ENCODE measurements at regions not wholly inside any gene's neighbourhood (a gene's known extent, or its start where the extent isn't known, plus 50 kb on each side); places are given as distances from the start of the nearest gene placed in this dataset.

DNA sequence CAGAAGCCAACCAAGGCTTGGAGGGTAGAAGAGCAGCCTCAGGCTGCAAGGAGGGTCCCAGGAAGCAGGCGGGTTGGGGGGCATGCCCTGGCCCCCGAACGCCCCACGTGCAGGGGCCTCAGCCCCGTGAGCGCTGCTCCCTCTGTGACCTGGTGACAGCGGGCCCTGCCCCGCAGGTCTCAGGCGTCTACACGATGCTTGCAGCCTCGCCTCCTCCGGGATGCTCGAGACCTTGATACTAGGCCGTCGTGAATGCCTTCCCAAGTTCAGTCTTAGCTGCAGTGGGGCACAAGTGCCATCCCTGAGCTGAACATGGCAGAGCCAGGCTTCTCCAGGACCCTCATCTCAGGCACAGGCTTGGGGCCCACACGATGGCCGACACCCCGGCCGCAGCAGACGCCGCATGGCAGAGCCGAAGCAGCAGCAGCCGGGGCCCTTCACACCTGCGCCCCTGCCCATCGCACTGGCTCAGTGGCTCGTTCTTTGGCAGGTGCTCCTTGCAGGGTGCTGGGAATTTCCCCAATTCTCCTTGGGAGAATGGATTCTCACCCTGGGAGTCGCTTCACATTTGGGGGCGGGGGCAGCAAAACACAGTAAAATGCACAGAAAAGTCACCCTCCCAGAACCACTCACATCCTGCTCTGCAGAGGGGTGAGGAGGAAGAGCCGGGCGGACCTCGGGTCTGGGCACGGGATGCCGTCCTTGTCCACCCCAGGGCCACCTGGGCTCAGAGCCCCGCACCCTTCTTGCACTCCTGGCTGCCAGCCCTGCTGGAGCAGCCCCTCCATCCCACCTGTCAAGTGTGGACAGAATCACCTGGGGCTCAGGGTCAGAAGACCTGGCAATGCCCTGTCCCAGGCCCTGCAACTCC lies 161.8 kb downstream of the DLL1 start:
- ChIA-PET POLR2A (no interaction called here), CTCF (no interaction called here)
- H3K4me3 ChIP-seq (ENCODE audit: low read length): no peak overlapping the region
- no peak overlapping the region for H3K27ac ChIP-seq (ENCODE audit: low read depth, low read length)
- H3K4me1 ChIP-seq (ENCODE audit: insufficient read depth, low read length): no peaks in the 10 kb centered on the region
- H3K27me3 ChIP-seq (ENCODE audit: insufficient read depth, low read length, poor library complexity, severe bottlenecking): no peaks in the 10 kb centered on the region
- Mint-ChIP-seq H3K27ac (no peak overlapping the region), H3K36me3 (no peaks in the 10 kb centered on the region), H3K4me3 (no peak overlapping the region), H3K27me3 (peaks cover 10 to 12% of the 10 kb centered on the region in 2 donors), H3K9me3 (no peaks in the 10 kb centered on the region), H3K4me1 (no peaks in the 10 kb centered on the region)
- no peaks in the 10 kb centered on the region for H3K9me3 ChIP-seq (ENCODE audit: low read length)
- H3K36me3 ChIP-seq (ENCODE audit: insufficient read depth, low read length): no peaks in the 10 kb centered on the region
- peak in 1 of 5 donors; percentile 44 for DNase-seq

DNA sequence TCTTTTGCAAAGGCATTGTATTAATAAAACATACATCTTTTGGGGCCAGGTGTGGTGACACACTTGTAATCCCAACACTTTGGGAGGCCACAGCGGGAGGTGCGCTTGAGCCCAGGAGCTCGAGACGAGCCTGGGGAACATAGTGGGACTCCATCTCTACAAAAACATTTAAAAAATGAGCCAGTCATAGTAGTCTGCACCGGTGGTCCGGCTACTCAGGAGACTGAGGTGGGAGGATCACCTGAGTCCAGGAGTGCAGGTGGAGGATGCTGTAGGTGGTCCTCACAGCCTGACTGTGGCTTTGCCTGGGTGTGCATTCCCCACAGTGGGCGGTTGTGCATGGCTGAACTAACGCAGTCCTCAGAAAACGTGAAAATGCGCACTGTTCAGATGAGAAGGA lies 162.5 kb downstream of the DLL1 start:
- peaks cover 11 to 14% of the 10 kb centered on the region in 2 donors for H3K27me3 Mint-ChIP-seq
- Histone ChIP-seq H3K36me3 (ENCODE audit: insufficient read depth, low read length) (no peaks in the 10 kb centered on the region), H3K9me3 (ENCODE audit: low read length) (no peaks in the 10 kb centered on the region), H3K4me3 (ENCODE audit: low read length) (no peak overlapping the region), H3K27ac (ENCODE audit: low read depth, low read length) (no peak overlapping the region), H3K4me1 (ENCODE audit: insufficient read depth, low read length) (no peaks in the 10 kb centered on the region), H3K27me3 (ENCODE audit: insufficient read depth, low read length, poor library complexity, severe bottlenecking) (no peaks in the 10 kb centered on the region)
- peaks cover 0 to 2% (median 0%) of the 10 kb centered on the region in 5 donors for H3K9me3 Mint-ChIP-seq
- no peak overlapping the region for H3K4me3 Mint-ChIP-seq
- H3K27ac Mint-ChIP-seq: no peak overlapping the region
- no peaks in the 10 kb centered on the region for H3K36me3 Mint-ChIP-seq
- POLR2A ChIA-PET: no interaction called here
- peak in 1 of 5 donors; percentile 35 for DNase-seq
- H3K4me1 Mint-ChIP-seq: no peaks in the 10 kb centered on the region
- CTCF ChIA-PET: no interaction called here

DNA sequence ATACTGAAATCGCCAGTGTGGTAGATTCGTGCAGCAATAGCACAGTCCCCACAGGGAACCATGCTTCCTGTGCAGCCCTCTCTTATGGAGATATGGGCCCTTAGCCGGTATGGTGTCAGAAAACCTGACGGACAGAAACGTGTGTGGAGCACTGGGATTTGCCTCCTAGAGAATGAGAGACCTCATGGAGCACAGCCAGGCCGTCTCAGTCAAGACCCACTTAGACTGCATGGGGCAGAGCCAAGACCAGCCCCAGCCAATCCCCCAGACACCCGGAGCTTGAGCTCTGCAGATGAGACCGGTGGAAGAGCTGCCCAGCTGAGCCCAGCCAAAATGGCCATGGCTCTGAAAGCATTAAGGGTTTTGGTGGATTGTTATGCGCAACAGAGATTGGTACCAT lies 163.7 kb downstream of the DLL1 start:
- ChIA-PET CTCF (no interaction called here), POLR2A (no interaction called here)
- Histone ChIP-seq H3K27ac (ENCODE audit: low read depth, low read length) (no peak overlapping the region), H3K27me3 (ENCODE audit: insufficient read depth, low read length, poor library complexity, severe bottlenecking) (no peaks in the 10 kb centered on the region), H3K4me1 (ENCODE audit: insufficient read depth, low read length) (no peaks in the 10 kb centered on the region), H3K9me3 (ENCODE audit: low read length) (no peaks in the 10 kb centered on the region), H3K4me3 (ENCODE audit: low read length) (no peak overlapping the region), H3K36me3 (ENCODE audit: insufficient read depth, low read length) (no peaks in the 10 kb centered on the region)
- H3K27ac Mint-ChIP-seq: no peak overlapping the region
- DNase-seq: no peak
- no peak overlapping the region for H3K4me3 Mint-ChIP-seq
- peaks cover 0 to 3% (median 2%) of the 10 kb centered on the region in 5 donors for H3K9me3 Mint-ChIP-seq
- no peaks in the 10 kb centered on the region for H3K36me3 Mint-ChIP-seq
- peaks cover 12 to 14% of the 10 kb centered on the region in 2 donors for H3K27me3 Mint-ChIP-seq
- H3K4me1 Mint-ChIP-seq: no peaks in the 10 kb centered on the region

DNA sequence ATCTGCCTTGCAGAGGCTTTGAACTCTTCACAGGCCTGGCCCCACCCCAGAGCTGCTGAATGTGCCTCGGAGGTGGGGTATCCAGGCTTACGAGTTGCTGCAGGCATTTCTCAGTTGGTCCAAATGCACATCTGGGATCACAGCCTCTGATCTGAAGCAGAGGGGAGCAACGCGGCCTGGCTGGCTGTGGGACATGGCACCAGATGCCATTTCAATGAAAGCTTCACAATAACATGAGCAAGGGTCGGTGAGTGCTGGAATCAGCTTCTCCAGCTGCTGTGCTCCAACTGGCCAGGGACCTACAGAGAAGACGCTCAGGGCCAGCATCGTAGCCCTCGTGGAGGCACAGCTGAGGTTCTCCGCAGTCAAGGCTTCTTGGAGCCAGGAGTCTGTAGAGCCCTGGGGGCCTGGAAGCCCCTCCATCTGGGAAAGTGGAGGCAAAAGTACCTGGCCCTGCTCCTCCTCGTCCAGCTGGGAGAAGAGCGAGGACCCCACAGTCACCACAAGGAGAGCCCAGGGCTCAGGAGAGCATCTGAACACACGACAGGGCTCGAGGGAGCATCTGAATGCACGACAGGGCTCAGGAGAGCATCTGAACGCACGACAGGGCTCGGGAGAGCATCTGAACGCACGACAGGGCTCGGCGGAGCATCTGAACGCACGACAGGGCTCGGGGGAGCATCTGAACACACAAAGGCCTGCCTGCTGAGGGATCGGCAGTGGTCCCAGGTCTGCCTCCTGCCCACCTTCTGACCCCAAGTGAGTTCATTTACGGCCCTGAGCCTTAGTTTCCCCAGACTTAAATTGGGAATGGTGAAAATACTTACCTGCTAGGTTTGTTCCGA lies 165.2 kb downstream of the DLL1 start:
- DNase-seq: peak in 1 of 5 donors; percentile 27
- CTCF ChIA-PET: no interaction called here
- Mint-ChIP-seq H3K27ac (peak overlapping the region in 1 of 8 donors; percentile 86), H3K4me1 (no peaks in the 10 kb centered on the region), H3K9me3 (peaks cover 11 to 16% (median 13%) of the 10 kb centered on the region in 5 donors), H3K4me3 (no peak overlapping the region), H3K36me3 (peaks cover 0 to 8% (median under 1%) of the 10 kb centered on the region in 3 donors), H3K27me3 (peaks cover 11 to 14% of the 10 kb centered on the region in 2 donors)
- no peaks in the 10 kb centered on the region for H3K36me3 ChIP-seq (ENCODE audit: insufficient read depth, low read length)
- POLR2A ChIA-PET: no interaction called here
- no peaks in the 10 kb centered on the region for H3K9me3 ChIP-seq (ENCODE audit: low read length)
- no peak overlapping the region for H3K4me3 ChIP-seq (ENCODE audit: low read length)
- H3K27me3 ChIP-seq (ENCODE audit: insufficient read depth, low read length, poor library complexity, severe bottlenecking): no peaks in the 10 kb centered on the region
- H3K27ac ChIP-seq (ENCODE audit: low read depth, low read length): no peak overlapping the region
- no peaks in the 10 kb centered on the region for H3K4me1 ChIP-seq (ENCODE audit: insufficient read depth, low read length)

DNA sequence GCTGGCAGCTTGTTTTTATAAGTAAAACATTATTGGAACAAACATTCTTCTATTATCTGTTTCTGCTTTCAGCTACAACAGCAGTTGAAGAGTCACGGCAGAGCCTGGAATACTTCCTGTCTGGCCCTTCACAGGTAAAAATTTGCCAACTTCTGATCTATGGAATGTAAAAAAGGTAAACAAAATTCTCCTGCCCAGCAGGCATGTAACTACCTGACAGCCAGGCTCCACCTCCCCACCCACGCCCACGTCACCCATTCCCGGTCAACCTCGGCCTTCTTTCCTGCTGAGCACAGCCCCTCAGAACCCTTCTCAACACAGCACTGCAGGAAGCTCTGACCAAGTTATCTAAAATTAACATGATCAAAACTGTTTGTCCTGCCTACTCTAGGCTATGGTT lies 166.0 kb downstream of the DLL1 start:
- CTCF ChIA-PET: no interaction called here
- POLR2A ChIA-PET: no interaction called here
- Mint-ChIP-seq H3K36me3 (peaks cover under 1 to 15% (median 1%) of the 10 kb centered on the region in 3 donors), H3K27me3 (peaks cover 11 to 14% of the 10 kb centered on the region in 2 donors), H3K9me3 (peaks cover 19 to 24% (median 19%) of the 10 kb centered on the region in 5 donors), H3K4me1 (no peaks in the 10 kb centered on the region), H3K27ac (no peak overlapping the region), H3K4me3 (no peak overlapping the region)
- Histone ChIP-seq H3K36me3 (ENCODE audit: insufficient read depth, low read length) (no peaks in the 10 kb centered on the region), H3K27ac (ENCODE audit: low read depth, low read length) (no peak overlapping the region), H3K27me3 (ENCODE audit: insufficient read depth, low read length, poor library complexity, severe bottlenecking) (no peaks in the 10 kb centered on the region), H3K4me3 (ENCODE audit: low read length) (no peak overlapping the region), H3K9me3 (ENCODE audit: low read length) (peaks cover 5% of the 10 kb centered on the region), H3K4me1 (ENCODE audit: insufficient read depth, low read length) (no peaks in the 10 kb centered on the region)
- DNase-seq: no peak

DNA sequence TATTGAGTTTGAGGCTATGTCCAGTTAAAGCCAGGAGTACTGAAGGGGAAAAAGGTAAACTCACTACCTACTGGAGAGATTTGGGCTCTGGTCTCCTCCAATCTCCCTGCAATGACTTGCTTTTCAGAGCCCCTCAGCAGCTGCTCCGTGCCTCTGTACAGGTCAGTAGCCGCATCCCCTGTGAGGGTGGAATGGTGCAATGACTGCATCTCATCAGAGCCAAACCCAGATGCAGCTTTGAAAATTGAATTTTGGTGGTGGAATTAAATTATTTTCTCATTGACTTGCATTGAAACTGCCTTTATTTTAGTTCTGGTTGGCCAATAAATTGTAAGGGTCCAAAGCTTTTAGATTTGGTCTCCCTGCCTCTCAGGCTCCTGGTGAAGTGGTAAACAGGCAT lies 166.7 kb downstream of the DLL1 start:
- CTCF ChIA-PET: no interaction called here
- Histone ChIP-seq H3K27ac (ENCODE audit: low read depth, low read length) (no peak overlapping the region), H3K4me1 (ENCODE audit: insufficient read depth, low read length) (no peaks in the 10 kb centered on the region), H3K4me3 (ENCODE audit: low read length) (no peak overlapping the region), H3K27me3 (ENCODE audit: insufficient read depth, low read length, poor library complexity, severe bottlenecking) (no peaks in the 10 kb centered on the region), H3K9me3 (ENCODE audit: low read length) (peaks cover 5% of the 10 kb centered on the region), H3K36me3 (ENCODE audit: insufficient read depth, low read length) (no peaks in the 10 kb centered on the region)
- POLR2A ChIA-PET: no interaction called here
- H3K27me3 Mint-ChIP-seq: peaks cover 11 to 14% of the 10 kb centered on the region in 2 donors
- H3K36me3 Mint-ChIP-seq: peaks cover 1 to 17% (median 2%) of the 10 kb centered on the region in 3 donors
- H3K9me3 Mint-ChIP-seq: peaks cover 19 to 31% (median 26%) of the 10 kb centered on the region in 5 donors
- no peak overlapping the region for H3K27ac Mint-ChIP-seq
- DNase-seq: no peak
- no peak overlapping the region for H3K4me3 Mint-ChIP-seq
- H3K4me1 Mint-ChIP-seq: no peaks in the 10 kb centered on the region

DNA sequence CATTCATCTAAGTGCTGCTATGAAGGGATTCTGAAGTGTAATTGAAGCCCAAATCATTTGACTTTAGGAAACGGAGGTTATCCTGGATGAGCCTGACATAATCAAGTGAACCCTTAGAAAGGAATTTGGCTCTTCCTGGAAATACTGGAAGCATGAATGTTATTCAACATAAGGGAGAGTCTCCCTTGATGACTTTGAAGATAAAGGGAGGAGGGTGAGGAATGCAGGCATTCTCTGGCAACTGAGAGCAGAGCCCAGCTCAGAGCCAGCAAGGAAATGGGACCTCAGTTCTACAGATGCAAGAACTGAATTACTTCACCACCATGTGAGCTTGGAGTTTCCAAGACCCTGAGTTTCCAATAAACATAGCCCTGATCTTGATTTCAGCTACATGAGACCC lies 168.2 kb downstream of the DLL1 start:
- Mint-ChIP-seq H3K9me3 (peaks cover 19 to 36% (median 34%) of the 10 kb centered on the region in 5 donors), H3K27ac (no peak overlapping the region), H3K4me3 (no peak overlapping the region), H3K4me1 (no peaks in the 10 kb centered on the region), H3K27me3 (peaks cover 13 to 21% of the 10 kb centered on the region in 2 donors), H3K36me3 (peaks cover 1 to 22% (median 2%) of the 10 kb centered on the region in 3 donors)
- ChIA-PET POLR2A (no interaction called here), CTCF (no interaction called here)
- Histone ChIP-seq H3K27ac (ENCODE audit: low read depth, low read length) (no peak overlapping the region), H3K9me3 (ENCODE audit: low read length) (peaks cover 5% of the 10 kb centered on the region), H3K4me3 (ENCODE audit: low read length) (no peak overlapping the region), H3K27me3 (ENCODE audit: insufficient read depth, low read length, poor library complexity, severe bottlenecking) (no peaks in the 10 kb centered on the region), H3K36me3 (ENCODE audit: insufficient read depth, low read length) (no peaks in the 10 kb centered on the region), H3K4me1 (ENCODE audit: insufficient read depth, low read length) (no peaks in the 10 kb centered on the region)
- no peak for DNase-seq

Measured in CD8-positive, alpha-beta memory T cell (primary cell).